RCC 7860 (cell line): ENCODE measurements at regions not wholly inside any gene's neighbourhood (a gene's known extent, or its start where the extent isn't known, plus 50 kb on each side); places are given as distances from the start of the nearest gene placed in this dataset.
A peak's percentile ranks its signal among the peaks of the same experiment; 100 is the strongest.
"Not testable (repeated sequence)": the region's sequence is repeated elsewhere in the genome, so short reads cannot be mapped to it uniquely, and the experiment has no call there.

Source experiments
- DNase-seq: peaks from one replicate; pipeline ENCODE4 v3.0.0-alpha.2; 2015; ENCODE audit warnings: low spot score
- FAIRE-seq: peaks from 2 replicates; lab custom pipeline; 2012; peaks lifted over from hg19 to GRCh38; lab: Jason Lieb, UNC

DNA sequence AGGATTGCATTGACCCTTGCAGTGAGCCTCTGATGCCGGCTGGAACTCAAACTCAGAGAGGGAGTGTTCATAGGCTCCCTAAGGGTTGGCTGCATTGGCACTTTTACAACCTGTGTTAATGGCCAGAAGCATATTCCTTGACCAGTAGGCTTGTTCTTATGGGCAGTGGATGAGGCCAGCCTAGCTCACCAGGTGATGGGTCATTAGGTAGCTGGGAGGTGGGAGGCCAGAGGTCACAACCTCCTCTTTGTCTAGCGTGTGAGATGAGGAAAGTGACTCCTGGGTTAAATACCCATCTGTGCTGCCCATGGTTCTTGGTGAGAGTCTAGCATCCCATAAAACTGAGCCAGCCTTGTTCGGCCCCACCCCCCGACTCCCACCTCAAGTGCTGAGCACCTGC is 275.7 kb upstream of the CTNNB1 start:
- FAIRE-seq = no peak
- no peak for DNase-seq

DNA sequence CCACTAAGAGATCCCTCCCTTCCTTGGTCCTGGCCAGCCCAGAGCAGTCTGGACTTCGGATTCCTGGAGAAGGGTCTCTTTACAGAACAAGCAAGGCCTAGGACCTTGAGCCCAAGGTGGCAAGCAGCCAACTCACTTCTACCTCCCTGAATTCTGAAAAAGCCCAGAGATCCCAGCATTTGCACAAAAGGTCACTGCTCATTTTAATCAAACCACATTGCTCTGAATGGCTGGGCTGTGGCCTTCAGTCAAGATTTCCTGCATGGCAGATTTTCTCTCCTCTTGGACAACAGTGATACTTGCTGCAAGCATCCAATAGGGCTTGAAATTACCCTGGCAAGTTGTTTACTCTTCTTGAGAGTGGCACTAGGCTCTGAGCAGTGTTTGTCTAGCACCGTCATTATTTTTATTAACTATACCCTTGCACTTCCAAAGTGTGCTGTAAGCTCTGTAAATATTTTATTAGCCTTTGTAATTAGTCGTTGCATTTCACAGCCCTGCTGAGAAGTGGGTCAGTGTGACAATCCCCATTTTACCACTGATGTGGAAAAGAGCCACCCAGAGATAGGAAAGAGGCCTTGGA is 274.7 kb upstream of the CTNNB1 start:
- DNase-seq (no peak), FAIRE-seq (no peak)

DNA sequence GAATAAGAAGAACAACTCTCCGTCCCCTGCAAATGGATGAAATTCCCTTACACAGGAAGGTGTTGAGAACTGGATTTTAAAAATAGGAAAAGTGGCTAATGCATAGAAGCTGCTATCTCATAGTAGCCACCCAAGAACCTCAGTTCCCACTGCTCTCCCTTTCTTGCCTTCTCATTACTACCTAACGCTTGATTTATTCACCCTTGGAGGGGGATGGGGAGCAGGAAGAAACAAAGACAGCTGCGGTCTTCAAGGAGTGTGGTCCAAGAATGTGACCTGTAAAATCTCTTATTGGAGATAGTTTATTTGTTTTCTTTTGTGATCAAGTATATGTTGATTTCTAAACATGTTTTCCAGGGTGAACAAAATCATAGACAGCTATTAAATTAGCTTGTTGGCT is 274.1 kb upstream of the CTNNB1 start:
- no peak for FAIRE-seq
- DNase-seq = no peak

DNA sequence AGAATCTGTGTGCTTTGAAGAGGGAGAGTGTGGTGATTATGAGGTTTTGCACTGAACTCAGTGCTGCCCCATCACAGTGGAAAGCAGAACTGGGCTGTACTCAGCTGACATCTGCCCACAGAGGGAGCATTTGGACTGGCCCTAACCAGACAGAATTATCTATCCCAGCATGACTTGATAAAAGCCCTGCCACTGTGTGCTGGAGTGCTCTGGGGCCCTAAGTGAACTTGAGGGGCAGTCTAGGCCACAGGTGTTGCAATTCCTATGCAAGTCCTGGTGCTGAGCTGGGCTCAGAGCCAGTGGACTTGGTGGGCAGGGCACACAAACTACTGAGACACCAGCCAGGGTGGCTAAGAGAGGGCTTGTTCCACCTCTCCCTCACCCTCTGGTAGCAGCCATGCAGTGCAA is 269.2 kb upstream of the CTNNB1 start:
- no peak for FAIRE-seq
- no peak for DNase-seq

DNA sequence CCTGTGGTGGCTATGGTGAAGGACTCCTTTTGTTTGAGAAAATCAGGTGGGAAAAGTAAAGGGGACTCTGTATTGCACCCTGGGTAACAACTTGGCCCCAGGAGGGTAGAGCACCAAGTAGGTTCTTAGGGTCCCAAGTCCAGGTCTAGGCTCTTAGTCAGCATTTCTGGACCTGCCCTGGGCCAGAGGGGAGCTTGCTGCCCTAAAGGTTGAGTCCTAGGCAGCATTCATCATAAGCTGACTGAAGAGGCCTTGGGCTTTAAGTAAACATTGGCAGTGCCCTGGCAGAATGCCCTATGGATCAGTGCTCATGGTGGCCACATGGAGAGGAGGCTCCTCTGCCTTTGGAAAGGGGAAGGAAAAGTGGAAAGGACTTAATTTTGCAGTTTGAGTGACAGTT is 268.5 kb upstream of the CTNNB1 start:
- no peak for DNase-seq
- FAIRE-seq = no peak

DNA sequence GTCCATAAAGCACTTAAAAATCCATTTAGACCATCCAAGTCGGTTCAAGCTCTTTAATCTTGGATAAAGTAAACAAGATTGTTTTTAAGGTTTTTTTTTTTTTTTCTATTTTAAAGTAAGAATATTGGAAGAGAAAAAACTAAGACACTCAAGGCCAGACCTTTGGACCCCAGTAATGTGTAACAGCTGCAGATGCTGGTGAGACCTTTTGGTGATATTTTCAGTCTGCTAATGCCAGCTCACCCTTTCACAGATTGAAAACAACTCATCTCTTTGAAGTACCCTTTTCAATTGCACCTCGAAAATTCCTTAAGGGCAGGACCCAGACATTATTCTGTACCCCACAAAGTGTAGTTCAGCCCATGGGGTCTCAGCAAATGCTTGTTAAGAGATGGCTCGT is 260.7 kb upstream of the CTNNB1 start:
- FAIRE-seq = no peak
- no peak for DNase-seq

DNA sequence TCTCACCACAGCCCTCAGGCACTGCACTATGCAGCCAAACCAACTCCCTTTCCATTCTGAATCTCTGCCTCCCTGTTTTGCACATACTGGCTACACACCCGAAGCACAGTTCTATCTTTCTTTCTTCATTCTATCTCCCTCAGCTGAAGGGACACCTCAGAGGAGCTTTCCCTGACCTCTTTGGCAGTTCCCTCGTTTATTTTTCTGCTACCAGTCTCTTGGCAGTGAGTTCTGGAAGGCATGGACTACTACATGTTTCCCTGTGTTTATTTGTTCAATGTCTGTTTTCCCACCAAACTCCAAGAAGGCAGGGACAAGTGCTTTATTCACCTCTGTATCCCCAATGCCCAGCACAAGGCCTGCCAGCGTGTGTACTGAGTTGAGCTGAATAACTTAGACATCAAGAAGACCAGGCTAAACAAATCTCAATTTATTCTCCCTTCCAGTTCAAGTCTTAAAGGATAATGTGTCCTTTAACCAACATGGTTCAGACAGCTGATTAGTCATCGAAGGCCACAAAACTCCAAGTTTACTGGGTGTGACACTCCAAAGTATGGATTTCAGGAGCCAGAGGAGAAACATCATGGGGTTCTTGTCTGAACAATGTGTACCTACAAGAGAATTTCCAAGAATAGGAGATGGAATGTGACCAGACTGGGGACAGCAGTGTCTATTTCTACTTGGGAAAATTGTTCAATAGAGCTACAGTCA is 260.1 kb upstream of the CTNNB1 start:
- DNase-seq = no peak
- FAIRE-seq = no peak

DNA sequence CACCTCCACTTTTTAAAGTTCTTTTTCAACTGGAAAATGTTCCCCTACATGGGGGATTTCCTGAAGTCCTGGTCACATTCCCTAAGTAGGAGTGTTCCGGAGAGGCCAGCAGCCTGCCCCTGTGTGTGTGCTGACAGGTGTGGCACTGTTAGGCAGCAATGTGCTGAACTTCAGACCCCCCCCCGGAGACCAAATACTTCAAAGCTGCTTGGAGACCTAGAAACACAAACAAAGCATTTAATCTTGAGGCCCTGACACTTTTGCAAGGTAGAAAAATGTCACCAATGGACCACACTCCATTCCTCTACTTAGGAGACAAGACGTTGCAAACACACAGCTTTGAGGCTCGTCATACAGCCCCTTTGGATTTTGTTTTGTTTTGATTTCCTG is 259.6 kb upstream of the CTNNB1 start:
- FAIRE-seq (no peak), DNase-seq (no peak)

DNA sequence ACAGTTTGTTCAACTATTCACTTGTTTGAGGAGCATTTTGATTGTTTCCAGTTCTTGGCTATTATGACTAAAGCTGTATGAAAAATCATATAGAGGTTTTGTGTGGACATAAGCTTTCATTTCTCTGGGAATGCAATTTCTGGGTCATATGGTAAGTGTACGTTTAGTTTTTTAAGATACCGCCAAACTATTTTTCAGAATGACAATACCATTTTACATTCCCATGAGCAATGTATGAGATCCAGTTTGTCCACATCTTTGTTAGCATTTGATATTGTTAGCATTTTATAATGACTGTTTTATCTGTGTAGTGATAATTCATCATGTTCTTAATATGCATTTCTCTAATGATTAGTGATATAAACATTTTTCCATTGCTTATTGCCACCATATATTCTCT is 258.7 kb upstream of the CTNNB1 start:
- FAIRE-seq = no peak
- DNase-seq = no peak

DNA sequence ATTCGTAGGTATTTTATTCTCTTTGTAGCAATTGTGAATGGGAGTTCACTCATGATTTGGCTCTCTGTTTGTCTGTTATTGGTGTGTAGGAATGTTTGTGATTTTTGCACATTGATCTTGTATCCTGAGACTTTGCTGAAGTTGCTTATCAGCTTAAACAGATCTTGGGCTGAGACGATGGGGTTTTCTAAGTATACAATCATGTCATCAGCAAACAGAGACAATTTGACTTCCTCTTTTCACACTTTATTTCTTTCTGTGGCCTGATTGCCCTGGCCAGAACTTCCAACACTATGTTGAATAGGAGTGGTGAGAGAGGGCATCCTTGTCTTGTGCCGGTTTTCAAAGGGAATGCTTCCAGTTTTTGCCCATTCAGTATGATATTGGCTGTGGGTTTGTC is 252.3 kb upstream of the CTNNB1 start:
- not testable (repeated sequence) for FAIRE-seq, DNase-seq

DNA sequence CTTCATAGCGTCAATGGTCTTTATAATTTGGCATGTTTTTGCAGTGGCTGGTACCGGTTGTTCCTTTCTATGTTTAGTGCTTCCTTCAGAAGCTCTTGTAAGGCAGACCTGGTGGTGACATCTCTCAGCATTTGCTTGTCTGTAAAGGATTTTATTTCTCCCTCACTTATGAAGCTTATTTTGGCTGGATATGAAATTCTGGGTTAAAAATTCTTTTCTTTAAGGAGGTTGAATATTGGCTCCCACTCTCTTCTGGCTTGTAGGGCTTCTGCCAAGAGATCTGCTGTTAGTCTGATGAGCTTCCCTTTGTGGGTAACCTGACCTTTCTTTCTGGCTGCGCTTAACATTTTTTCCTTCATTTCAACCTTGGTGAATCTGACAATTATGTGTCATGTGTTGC is 250.0 kb upstream of the CTNNB1 start:
- not testable (repeated sequence) for FAIRE-seq, DNase-seq

DNA sequence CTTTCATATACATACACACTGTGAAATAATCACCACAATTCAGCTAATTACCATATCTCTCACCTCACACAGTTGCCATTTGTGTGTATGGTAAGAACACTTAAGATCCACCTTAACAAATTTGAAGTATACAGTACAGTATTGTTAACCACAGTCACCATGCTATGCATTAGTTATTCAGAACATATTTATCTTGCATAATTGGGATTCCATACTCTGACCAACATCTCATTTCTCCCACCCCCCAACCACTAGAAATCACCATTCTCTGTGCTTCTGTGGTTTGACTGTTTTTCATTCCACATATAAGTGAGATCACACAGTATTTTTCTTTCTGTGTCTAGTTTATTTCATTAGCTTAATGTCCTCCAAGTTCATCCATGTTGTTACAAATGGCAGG is 247.7 kb upstream of the CTNNB1 start:
- FAIRE-seq = no peak

DNA sequence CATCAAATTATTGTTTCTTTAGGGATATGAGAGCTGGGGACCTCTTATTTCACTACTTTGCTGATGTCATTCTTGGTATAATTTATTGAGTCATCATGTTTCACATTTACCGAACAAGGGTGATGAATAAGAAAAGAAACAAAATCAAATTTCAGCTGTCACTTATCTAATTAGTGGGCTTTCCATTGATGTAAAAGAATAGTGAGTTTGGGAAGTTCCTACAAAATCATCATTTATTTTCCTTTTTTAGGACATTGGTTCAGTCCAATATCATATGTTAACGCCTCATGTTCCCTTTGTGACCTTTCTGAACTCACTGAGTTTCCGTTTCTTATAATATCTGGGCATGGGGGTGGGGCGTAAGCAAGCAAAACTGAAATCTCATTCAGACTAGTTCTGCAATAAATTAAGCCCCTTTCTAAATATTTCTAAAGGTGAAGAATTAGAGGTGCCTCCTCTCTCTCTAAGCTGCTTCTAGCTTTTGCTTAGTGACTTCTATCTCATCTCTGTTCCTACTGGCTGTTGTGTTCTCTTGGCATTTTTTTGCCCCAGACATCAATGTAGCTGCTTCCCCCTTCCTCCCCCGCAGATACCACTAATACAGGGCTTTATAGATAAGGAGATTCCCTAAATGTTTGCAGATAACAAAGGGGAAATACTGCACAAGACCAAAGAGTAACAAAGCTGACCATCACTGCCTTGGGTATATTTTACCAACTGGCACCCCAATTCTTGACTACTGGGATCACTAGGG is 238.0 kb upstream of the CTNNB1 start:
- DNase-seq (no peak), FAIRE-seq (no peak)

More for the DNA sequence above, 247.7 kb upstream of the CTNNB1 start:
- DNase-seq = peak; percentile 10

DNA sequence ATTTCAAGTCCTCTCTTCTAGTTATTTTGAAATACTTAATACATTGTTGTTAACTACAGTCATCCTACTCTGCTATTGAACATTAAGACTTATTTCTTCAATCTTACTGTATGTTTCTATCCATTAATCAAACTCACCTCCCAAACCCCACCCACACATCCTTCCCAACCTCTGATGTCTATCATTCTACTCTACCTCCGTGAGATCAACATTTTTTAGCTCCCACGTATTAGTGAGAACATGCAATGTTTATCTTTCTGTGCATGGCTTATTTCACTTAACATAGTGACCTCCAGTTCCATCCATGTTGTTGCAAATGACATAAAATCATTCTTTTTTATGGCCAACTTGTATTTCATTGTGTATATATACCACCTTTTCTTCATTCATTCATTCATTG is 236.6 kb upstream of the CTNNB1 start:
- DNase-seq (no peak), FAIRE-seq (no peak)

DNA sequence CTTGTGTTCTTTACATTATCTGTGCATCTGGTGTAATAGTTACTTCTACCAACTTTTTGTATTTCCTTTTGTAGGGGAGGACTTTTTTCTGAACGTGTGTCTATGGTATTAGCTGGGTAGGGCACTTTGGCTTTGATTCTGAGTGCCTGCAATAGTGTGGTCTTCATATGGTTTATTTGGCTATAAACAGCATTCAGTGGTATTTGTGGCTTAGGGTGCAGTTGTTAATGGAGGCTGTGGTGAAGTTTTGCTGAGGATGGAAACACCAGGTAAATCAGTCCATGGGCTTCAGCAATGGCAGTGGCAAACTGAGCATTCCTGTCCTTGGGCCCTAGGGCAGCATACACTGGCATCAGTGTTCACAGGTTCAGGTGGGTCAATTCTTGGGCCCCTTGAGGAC is 230.6 kb upstream of the CTNNB1 start:
- FAIRE-seq (no peak), DNase-seq (no peak)

DNA sequence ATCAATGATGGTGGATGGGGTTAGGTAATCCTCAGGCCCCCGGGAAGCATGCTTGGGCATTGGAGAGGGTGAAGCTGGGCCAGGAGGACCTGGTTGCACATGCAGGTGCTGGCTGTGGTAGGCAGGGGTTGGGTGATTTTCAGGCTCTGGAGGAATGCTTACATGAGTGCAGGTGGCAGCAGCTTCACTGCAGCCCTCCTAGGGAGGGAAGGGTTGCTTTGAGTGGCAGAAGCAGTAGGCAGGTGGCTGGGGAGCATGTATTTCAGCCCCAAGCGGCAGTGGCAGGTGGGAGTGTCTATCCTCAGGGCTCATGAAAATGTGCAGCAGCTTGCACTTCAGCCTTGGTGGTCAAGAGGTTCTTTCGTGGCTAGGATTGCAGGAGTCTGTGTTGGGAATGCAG is 230.0 kb upstream of the CTNNB1 start:
- FAIRE-seq (no peak), DNase-seq (no peak)

DNA sequence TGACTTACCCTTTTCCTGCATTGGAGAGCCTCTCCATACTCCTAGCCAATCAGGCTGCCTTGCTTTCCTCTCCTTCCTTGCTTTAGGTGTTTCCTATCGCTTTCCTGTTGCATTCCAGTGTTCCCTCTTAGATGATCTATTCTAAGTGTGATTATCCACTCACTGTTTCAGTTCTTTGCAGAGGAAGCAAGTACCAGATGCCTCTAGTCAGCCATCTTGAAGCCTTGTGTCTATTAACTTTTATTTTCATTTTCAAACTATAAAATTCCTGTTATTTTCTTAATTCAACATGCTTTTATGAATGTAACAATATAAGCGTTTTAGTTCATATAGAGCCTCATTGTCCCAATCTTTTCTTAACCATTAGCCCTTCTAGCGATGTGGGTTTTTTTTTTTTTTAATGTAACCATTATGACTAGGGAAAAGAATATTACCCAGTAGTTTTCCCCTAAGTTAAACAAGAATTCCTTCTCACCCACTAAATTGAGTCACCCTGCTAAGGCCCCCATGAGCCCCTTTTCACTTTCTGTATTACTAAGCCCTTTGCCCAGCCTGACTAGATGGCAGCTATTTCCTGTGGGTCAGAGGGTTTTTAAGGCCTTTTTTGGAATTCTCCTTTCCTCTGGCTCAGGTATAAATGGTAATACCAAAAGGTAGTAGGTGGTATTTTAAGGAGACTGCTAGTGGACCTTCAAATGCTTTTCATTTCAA is 229.4 kb upstream of the CTNNB1 start:
- FAIRE-seq = no peak

DNA sequence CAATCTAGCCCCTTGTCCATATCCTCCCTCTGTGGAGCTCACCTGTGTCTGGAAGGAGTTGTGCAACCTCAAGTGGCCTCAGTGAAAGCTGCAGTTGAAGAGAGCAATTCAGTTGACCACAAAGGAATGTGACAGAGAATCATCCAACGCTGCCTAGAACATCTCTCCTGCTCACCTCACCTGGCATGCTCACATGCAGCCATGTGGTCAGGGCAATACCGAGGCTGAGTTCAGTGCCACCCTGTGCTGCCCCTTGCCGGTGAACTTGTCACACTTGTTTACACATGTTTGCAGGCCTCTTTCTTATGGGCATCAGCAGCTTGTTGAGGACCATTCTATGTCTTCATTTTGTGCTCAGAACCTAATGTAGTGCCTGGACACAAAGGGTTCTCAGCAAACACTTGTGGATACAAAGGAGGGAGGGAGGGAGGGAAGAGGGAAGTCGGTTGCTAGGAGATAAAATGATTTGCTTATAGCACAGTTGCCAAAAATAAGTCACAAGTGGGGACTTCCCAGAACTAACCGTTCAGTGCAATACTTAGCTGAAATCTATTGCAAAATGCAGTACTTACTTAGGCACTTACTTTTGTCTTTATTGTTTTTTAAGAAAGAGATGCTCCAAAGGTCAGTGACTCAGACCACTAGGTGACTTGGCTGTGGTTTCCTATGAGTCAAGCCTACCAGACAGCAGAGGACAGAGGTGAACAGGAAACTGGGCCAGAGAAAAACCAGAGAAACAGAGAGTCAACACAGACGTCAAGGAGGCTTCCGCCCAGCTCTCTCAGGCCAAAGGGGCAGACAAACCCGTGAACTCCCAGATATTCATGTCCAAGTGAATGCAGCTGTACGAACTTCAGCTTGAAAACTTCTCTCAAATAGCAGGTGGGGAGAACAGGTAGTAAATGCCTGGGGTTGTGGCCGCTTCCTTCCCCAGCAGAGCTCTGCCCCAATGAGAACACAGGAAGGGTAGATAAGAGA is 227.8 kb upstream of the CTNNB1 start:
- FAIRE-seq = peak; percentile 94
- DNase-seq = peak; percentile 99

More for the DNA sequence above, 229.4 kb upstream of the CTNNB1 start:
- no peak for DNase-seq

DNA sequence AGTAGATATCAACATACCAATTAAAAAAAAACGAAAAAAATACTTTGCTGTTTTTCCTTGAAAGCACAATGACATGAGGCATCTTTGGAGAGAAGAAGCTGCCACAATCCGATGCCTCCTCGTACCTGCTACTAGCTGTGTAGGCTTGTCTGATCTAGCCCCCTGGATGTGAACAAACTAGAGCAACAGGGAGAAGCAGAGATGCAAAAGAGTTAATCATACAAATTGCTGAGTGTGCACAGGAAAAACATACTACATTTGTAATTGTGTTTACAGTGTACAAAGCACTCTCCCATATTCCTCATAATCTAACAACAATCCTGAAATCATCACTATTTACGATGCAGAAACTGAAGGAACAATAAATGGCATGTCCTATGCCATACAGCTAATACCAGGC is 227.0 kb upstream of the CTNNB1 start:
- DNase-seq = no peak
- FAIRE-seq = no peak

DNA sequence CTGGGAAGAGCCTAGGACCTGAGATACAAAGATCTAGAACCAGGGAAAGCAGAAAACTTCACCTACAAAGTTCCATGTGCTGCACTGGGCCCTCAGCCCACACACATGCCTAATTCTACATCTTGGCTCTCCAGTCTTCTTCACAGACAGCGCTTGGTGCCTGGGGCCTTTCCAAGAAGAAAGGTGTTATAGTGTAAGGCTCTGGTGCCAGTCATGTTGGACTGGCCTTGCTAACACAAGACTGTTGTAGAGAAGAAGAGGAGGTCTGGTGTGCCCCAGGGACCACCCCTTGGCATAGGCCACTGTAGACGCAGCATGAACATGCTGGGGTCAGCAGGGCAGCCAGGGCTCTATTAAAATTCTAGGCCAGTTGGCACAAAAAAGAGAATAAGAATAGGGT is 226.2 kb upstream of the CTNNB1 start:
- DNase-seq (no peak), FAIRE-seq (no peak)
